ENCODE measurements at regions not wholly inside any gene's neighbourhood (a gene's known extent, or its start where the extent isn't known, plus 50 kb on each side); places are given as distances from the start of the nearest gene placed in this dataset.

- in situ Hi-C loops (cut with HindIII; ENCODE audit: low sequenced_read_pairs), result no loop called here
- no peak for DNase-seq (ENCODE audit: low spot score)
These were observed 86.0 kb upstream of the GALNT15 start for GRCh38 chr3:16088496-16088895.

DNA sequence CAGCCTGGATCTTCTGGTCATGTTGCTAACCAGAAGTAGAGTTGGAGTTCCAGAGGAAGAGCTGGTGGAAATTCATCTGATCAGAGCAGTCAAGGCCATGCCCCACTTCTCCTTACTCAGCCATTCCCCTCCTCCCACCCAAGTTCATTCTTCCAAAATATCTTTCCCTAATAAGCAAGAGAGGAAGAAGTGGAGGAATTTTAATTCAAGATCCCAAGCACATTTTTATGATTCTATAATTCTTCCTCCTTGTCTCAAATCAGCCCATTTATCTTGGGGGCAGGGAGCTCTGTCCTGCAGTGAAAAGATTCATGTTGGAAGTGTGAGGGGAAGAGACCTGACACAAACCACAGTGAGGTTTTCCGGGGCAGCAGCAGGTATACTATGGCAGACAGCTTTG, 85.0 kb upstream of the GALNT15 start:
- in situ Hi-C loops (cut with HindIII; ENCODE audit: low sequenced_read_pairs), result no loop called here
- no peak for DNase-seq (ENCODE audit: low spot score)

GRCh38 chr3:16090024-16090423, 84.5 kb upstream of the GALNT15 start:
- no peak for DNase-seq (ENCODE audit: low spot score)
- in situ Hi-C loops (cut with HindIII; ENCODE audit: low sequenced_read_pairs), result no loop called here

DNA sequence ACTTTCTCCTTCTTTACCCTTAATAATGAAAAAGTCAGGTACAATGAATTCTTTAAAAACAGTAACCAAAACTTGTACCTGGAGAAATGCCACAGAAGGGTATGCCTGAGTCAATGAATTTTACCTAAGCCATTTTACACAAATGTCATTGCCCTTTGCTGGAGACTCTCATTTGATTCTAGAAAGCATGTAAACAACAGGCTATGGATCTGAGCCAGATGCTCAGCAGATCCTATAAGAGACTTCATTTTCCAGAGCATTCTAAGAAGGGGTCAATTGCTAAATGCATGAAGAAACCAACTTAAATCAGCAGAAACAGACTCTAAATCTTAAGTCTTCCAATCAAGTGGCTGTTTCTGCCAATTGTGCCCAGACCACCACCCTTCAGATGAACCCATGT, 83.8 kb upstream of the GALNT15 start:
- in situ Hi-C loops (cut with HindIII; ENCODE audit: low sequenced_read_pairs), result no loop called here
- peak; percentile 21 for DNase-seq (ENCODE audit: low spot score)

GRCh38 chr3:16092923-16093322, 81.6 kb upstream of the GALNT15 start:
- no peak for DNase-seq (ENCODE audit: low spot score)
- in situ Hi-C loops (cut with HindIII; ENCODE audit: low sequenced_read_pairs), result no loop called here

GRCh38 chr3:16101295-16102186, 72.9 kb upstream of the GALNT15 start:
- DNase-seq (ENCODE audit: low spot score), result no peak
- in situ Hi-C loops (cut with HindIII; ENCODE audit: low sequenced_read_pairs), result no loop called here

DNA sequence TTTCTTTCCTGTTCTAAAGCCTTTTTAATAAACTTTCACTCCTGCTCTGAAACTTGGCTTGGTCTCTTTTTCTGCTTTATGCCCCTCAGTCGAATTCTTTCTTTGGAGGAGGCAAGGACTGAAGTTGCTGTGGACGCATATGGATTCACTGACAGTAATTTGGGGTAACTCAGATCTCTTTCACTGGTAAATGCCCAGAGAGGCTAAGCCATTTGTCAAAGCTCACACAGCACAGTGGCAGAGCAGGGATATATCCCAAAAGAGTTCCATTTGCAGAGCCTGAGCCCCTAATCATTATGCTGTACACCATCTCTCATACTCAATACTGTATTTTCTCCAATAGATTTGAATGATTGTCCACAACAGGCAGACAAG, 72.3 kb upstream of the GALNT15 start:
- in situ Hi-C loops (cut with HindIII; ENCODE audit: low sequenced_read_pairs), result no loop called here
- DNase-seq (ENCODE audit: low spot score), result no peak

DNA sequence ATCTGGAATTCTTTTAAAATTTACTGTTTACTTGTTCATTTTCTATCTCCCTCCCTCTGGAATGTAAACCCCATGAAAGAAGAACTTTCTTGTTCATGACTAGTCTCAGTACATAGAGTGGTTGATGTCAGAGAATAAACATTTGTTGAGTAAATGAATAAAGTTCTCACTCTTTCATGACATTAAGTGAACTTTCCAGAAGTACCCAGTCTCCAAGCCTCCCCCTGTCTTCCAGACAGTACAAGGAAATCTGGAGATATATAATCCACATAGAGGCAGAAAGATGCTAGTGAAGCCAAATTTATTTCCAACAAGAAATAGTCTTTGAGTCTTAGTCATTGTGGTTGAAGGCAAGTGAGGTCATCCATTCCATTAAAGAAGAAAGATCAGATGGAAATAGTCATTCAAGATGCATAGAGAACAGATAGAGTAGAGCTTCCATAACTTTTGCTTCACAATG, 71.5 kb upstream of the GALNT15 start:
- no peak for DNase-seq (ENCODE audit: low spot score)
- in situ Hi-C loops (cut with HindIII; ENCODE audit: low sequenced_read_pairs), result no loop called here

- no peak for DNase-seq (ENCODE audit: low spot score)
- in situ Hi-C loops (cut with HindIII; ENCODE audit: low sequenced_read_pairs), result no loop called here
These were observed 71.0 kb upstream of the GALNT15 start for GRCh38 chr3:16103472-16103871.

GRCh38 chr3:16104156-16104555, 70.3 kb upstream of the GALNT15 start:
- no peak for DNase-seq (ENCODE audit: low spot score)
- in situ Hi-C loops (cut with HindIII; ENCODE audit: low sequenced_read_pairs), result no loop called here

DNA sequence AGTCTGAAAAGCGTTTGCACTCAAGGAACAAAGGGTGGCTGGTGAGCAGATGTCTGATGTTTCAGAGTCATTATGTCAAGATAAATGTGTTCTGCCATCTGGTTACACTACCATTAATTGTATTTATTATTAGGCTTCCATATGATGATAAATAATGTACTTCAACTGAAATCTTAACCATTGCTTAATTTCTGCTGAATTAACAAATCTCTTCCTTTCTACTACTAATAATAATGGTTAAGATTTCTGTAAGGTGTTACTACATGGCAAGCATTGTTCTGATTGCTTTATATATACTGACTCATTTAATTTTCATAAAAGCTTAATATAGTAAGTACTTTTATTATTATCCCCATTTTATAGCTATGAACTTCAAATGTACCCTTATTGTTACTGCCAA, 68.4 kb upstream of the GALNT15 start:
- DNase-seq (ENCODE audit: low spot score), result no peak
- in situ Hi-C loops (cut with HindIII; ENCODE audit: low sequenced_read_pairs), result no loop called here

DNA sequence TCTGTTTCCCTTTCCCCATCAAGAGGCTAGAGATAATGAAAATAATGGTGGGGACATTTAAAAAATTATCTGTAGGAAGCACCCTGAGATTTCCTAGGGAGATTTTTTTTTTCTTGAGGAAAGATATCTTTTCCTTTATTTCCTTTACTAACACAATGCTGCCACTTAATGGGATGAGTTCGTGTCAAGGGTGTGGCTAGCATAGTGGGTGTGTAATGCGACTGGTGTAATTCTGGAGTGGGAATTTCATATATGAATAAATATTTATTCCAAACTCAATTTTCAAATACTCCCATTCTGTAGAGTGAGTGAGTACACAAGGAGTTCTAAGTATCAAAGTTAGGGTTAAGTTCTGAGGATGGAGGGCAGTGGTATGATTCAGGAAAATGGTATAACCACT, 66.1 kb upstream of the GALNT15 start:
- no peak for DNase-seq (ENCODE audit: low spot score)
- in situ Hi-C loops (cut with HindIII; ENCODE audit: low sequenced_read_pairs), result no loop called here

DNA sequence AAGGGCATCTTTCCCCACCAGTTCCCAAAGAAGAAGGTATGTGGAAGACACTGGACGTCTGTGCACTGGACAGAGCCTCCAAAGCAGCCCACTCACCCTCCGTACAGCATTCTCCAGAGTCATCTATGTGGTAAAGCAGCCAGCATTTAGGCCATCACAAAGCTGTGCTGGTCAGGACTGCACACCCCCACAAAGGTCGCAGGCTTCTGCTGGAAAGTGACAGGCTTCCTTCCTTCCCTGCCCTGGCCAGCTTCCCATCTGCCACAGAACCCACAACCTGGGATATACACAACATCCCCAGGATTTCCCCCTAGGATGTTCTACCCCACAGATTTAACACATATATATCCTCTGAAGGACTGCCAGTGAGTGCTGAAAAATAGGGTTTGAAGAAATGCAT, 64.6 kb upstream of the GALNT15 start:
- in situ Hi-C loops (cut with HindIII; ENCODE audit: low sequenced_read_pairs), result no loop called here
- no peak for DNase-seq (ENCODE audit: low spot score)

DNA sequence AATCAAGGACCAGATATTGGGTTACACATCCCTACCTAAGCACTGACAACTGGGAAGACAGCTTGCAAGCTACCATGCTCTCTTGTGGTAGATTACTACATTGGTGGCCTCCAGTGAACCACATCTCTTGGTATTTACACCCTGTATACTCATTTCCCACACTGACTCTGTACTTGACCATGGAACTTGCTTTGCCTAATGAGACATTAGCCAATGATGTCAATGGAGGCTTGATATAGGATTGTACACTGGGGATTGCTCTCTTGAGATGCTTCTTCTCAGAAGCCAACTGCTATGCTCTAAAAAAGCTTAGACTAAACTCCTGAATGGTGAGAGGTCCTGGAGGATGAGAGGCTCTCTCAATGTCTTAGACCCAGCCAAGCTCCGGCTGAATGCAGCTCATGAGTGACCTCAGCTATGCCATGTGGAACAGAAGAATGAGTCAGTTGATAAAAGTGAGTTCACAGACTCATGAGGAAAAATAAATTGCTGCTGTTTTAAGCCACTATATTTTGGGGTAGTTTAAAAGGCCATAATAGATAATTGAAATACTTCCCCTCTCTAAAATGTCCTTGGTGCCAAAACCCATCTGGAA, 61.5 kb upstream of the GALNT15 start:
- in situ Hi-C loops (cut with HindIII; ENCODE audit: low sequenced_read_pairs), result no loop called here
- DNase-seq (ENCODE audit: low spot score), result no peak

DNA sequence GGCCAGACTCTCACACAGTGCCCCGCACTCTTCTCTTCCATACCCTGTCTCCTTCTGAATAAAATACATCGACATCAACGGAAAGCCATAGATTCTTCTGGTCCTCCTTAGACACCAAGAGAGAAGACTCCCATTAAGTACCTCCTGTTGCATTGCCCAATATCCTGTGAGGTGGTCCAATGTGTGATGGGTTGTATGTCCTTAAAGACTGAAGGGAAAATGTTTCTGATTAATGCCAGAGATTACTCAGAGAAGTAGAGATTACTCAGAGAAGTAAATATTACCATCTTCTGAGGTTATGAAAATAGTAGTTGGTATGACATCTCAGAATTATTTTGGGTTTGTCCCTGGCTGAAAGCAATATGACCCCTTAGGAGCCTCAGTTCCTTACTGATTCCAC, 60.8 kb upstream of the GALNT15 start:
- no peak for DNase-seq (ENCODE audit: low spot score)
- in situ Hi-C loops (cut with HindIII; ENCODE audit: low sequenced_read_pairs), result no loop called here

DNA sequence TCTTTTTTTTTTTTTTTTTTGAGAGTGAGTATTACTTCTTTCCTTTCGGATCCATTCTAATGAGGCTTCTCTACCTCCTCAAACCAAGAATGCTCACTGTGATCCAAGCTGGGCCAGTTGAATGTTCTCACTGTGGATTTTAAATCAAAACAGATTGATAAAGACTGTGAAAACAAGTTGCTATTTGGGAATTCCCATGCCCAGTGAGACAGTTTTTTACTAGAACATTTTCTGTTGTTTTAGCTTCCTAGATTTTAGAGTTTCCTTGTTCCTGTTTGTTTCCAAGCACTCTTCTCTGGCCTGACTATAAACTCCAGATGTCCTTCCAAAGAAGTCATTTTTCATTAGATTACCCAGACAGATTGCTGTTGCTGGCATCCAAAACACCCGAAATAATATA, 60.1 kb upstream of the GALNT15 start:
- DNase-seq (ENCODE audit: low spot score), result no peak
- in situ Hi-C loops (cut with HindIII; ENCODE audit: low sequenced_read_pairs), result no loop called here

DNA sequence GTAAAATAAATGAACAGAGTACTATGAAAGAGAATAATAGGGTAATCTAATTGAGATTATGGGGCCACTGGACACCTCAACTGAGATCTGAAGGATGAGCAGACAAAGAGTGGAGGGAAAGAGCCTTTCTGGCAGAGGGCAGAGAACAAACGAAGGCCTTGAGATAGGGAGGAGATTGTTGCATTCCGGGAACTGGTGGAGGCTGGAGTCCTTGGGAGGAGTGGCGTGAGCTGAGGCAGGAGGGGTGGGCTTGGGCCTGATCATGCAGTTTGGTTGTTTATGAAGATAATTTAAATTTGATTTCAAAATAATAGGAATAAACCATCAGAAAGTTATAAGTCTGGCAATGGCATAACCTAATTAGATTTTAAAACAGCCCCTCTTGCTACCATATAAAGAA, 59.5 kb upstream of the GALNT15 start:
- in situ Hi-C loops (cut with HindIII; ENCODE audit: low sequenced_read_pairs), result no loop called here
- DNase-seq (ENCODE audit: low spot score), result no peak

DNA sequence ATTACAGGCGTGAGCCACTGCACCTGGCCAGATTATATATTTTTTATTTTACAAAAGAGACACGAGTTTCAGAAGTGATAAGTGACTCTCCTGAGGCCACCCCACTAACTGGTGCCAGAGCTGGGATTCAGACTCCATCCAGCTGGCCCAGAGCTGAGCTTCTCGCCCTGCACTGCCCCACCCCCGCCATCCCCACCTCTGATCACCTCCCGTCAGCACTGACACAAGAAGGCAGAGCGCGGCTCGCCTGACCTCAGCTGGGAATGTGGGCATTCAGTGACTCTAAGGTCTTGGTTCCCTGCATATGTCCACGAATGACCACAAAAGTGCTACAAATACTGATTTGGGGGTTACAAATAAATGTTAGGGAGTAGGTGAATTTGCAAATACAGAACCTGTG, 56.1 kb upstream of the GALNT15 start:
- in situ Hi-C loops (cut with HindIII; ENCODE audit: low sequenced_read_pairs), result no loop called here
- DNase-seq (ENCODE audit: low spot score), result no peak

DNA sequence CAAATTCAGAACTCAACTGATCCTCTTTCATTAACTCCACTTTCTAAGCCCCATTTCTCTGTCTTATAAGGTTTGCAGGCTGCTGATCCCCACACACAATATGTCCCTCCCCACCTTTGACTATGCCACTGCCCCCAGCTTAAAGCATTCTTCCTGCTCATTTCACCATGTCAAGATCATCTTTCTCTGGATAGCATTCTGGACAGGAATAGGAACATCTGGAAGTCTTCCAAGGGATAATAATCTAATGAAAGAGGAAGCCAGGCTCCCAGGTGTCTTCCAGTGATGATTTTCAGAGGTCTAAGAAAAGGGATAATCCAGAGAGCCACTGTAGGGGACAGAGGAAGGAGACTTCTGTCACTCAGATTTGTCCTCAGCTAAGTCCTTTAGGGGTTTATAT, 54.6 kb upstream of the GALNT15 start:
- no peak for DNase-seq (ENCODE audit: low spot score)
- in situ Hi-C loops (cut with HindIII; ENCODE audit: low sequenced_read_pairs), result no loop called here

GRCh38 chr3:16121391-16121790, 53.1 kb upstream of the GALNT15 start:
- in situ Hi-C loops (cut with HindIII; ENCODE audit: low sequenced_read_pairs), result no loop called here
- no peak for DNase-seq (ENCODE audit: low spot score)

DNA sequence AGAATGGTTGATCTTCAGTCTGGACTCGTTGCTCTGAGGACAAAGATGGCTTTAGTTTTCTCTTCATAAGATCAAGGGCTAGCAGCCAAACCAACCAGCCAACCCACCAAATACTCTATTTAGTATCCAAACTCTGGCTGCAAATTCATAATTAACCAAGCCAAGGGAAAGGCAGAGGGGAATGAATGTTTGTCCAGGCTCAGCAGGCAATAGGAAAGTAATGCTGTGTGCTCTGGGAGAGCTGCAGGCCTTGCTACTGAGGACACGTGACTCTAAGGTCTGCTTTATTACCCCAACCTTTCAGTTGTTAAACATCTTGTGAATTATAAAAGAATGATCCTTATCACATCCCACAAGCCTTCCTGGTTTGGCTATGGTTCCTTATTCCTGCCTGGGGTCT, 52.3 kb upstream of the GALNT15 start:
- in situ Hi-C loops (cut with HindIII; ENCODE audit: low sequenced_read_pairs), result no loop called here
- peak; percentile 32 for DNase-seq (ENCODE audit: low spot score)

All from G401 (cell line).